K562 (cell line): ENCODE measurements at regions not wholly inside any gene's neighbourhood (a gene's known extent, or its start where the extent isn't known, plus 50 kb on each side); places are given as distances from the start of the nearest gene placed in this dataset.

Experiments
- ATAC-seq: fragments of 200-7000 bp; cut with Tn5 transposase; 3 replicates; pipeline ENCODE4 v1.9.1; 2020; ENCODE audit warnings: moderate library complexity
- BruUV-seq: library from RNA; stranded (reverse); fragments of 400-500 nt; replicated peaks from 2 replicates; lab custom pipeline; 2021; lab: Mats Ljungman, UMichigan
- CTCF ChIA-PET: fragments of 300-600 bp; formaldehyde crosslinking; extraction: SDS; loops from one replicate; lab custom pipeline; 2021; ENCODE audit warnings: low intra/inter-chr PET ratio; lab: Yijun Ruan, JAX
- POLR2A ChIA-PET: fragments of 300-600, 350-650 bp; sonication (Branson Sonifier 250); formaldehyde crosslinking; extraction: SDS; loops from one replicate; lab custom pipeline; 2021; ENCODE audit warnings: antibody characterized with exemption, inconsistent platforms; lab: Yijun Ruan, JAX
- DNase-seq, 4 experiments: peaks; one replicate each; pipeline versions ENCODE4 v3.0.0 to v3.0.0-alpha.2; 2011 to 2018; ENCODE audit warnings: low spot score in 3 of 4, mixed read lengths in 3 of 4; ENCODE audit errors: extremely low read depth in 1 of 4
- FAIRE-seq: peaks from 2 replicates; lab custom pipeline; 2011; peaks lifted over from hg19 to GRCh38; lab: Jason Lieb, UNC
- H2AFZ ChIP-seq: 2 replicates; pipeline ENCODE4 v1.6.0; 2011; ENCODE audit warnings: low read depth, low read length, control low read depth, inconsistent platforms
- H3K27ac ChIP-seq: fragments of 200-600 bp; 3 replicates; pipeline ENCODE4 v1.8.0; 2011; ENCODE audit warnings: low read depth, mild to moderate bottlenecking, control low read depth, inconsistent platforms, low read length, moderate library complexity, mixed read lengths; ENCODE audit errors: extremely low read depth
- H3K27me3 ChIP-seq, 2 experiments: fragments of 300-600 bp in 1 of 2; 2 replicates in 1 of 2; 3 replicates in 1 of 2; pipeline versions ENCODE4 v1.6.0 to v1.8.0; 2011; ENCODE audit warnings: inconsistent platforms in 2 of 2, low read length in 2 of 2, mild to moderate bottlenecking in 1 of 2, mixed read lengths in 1 of 2, moderate library complexity in 1 of 2; ENCODE audit not compliant: control insufficient read depth in 2 of 2, insufficient read depth in 2 of 2
- H3K36me3 ChIP-seq: fragments of 300-600 bp; 3 replicates; pipeline ENCODE4 v1.8.0; 2011; ENCODE audit warnings: mild to moderate bottlenecking, low read length, inconsistent platforms; ENCODE audit not compliant: control insufficient read depth, insufficient read depth
- H3K4me1 ChIP-seq, 2 experiments: fragments of 200-600 bp in 1 of 2; replicated peaks in 1 of 2; 2 replicates in 1 of 2; 3 replicates in 1 of 2; pipeline versions ENCODE4 v1.5.1 to v1.8.0; 2011; ENCODE audit warnings: inconsistent platforms in 2 of 2, low read length in 2 of 2, mild to moderate bottlenecking in 1 of 2, mixed read lengths in 1 of 2, moderate library complexity in 1 of 2; ENCODE audit not compliant: control insufficient read depth in 2 of 2, insufficient read depth in 2 of 2
- H3K4me2 ChIP-seq: 2 replicates; pipeline ENCODE4 v1.6.1; 2011; ENCODE audit warnings: low read length, control low read depth, inconsistent platforms, mixed read lengths; ENCODE audit not compliant: insufficient read depth
- H3K4me3 ChIP-seq: fragments of 200-600 bp; sonication (generic), shearing (Covaris generic); 2 replicates; pipeline ENCODE4 v1.5.1; 2016; ENCODE audit warnings: control low read depth, inconsistent platforms
- H3K79me2 ChIP-seq: fragments of 200-600 bp; 3 replicates; pipeline ENCODE4 v1.8.0; 2011; ENCODE audit warnings: low read length, inconsistent platforms; ENCODE audit not compliant: control insufficient read depth, insufficient read depth
- H3K9ac ChIP-seq, 2 experiments: 2 replicates each; pipeline versions ENCODE4 v1.6.0 to v1.6.1; 2011; ENCODE audit warnings: low read depth in 2 of 2, low read length in 2 of 2, control low read depth in 1 of 2, inconsistent platforms in 1 of 2, mild to moderate bottlenecking in 1 of 2, mixed read lengths in 1 of 2; ENCODE audit not compliant: insufficient read depth in 1 of 2
- H3K9me1 ChIP-seq: one replicate; pipeline ENCODE4 v1.6.0; 2011; ENCODE audit warnings: inconsistent platforms, mild to moderate bottlenecking, low read length, moderate library complexity; ENCODE audit not compliant: control insufficient read depth, insufficient read depth
- H3K9me3 ChIP-seq: replicated peaks from 2 replicates; pipeline ENCODE4 v1.5.1; 2011; ENCODE audit warnings: low read depth, low read length, inconsistent platforms; ENCODE audit not compliant: control insufficient read depth, insufficient read depth
- H4K20me1 ChIP-seq: replicated peaks from 2 replicates; pipeline ENCODE4 v1.6.1; 2011; ENCODE audit warnings: low read length, inconsistent platforms, mixed read lengths; ENCODE audit not compliant: control insufficient read depth, insufficient read depth
- HNRNPK ChIP-seq: fragments of 200-400 bp; formaldehyde crosslinking; IDR thresholded peaks from one replicate; pipeline ENCODE4 v1.6.1; 2018; ENCODE audit warnings: mild to moderate bottlenecking, low read depth, low read length; ENCODE audit not compliant: poor library complexity, severe bottlenecking
- HOMEZ ChIP-seq: fragments of 250-450 bp; sonication (Bioruptor Pico); IDR thresholded peaks from 2 replicates; pipeline ENCODE4 v1.4.0; 2020; ENCODE audit warnings: mild to moderate bottlenecking, moderate library complexity
- KLF16 ChIP-seq: IDR thresholded peaks from 2 replicates; pipeline ENCODE4 v1.6.1; 2016; ENCODE audit warnings: antibody characterized with exemption
- MYC ChIP-seq, 2 experiments: fragments of 250-450 bp in 1 of 2; sonication (Bioruptor Pico) in 1 of 2; IDR thresholded peaks; 2 replicates each; pipeline versions ENCODE4 v1.5.1 to v1.6.1; 2012 to 2021; ENCODE audit warnings: low read depth in 2 of 2, borderline replicate concordance in 1 of 2, improper control_type of control experiment in 1 of 2, low read length in 1 of 2, mild to moderate bottlenecking in 1 of 2, moderate library complexity in 1 of 2
- PCBP2 ChIP-seq: fragments of 200-400 bp; formaldehyde crosslinking; IDR thresholded peaks from 2 replicates; pipeline ENCODE4 v1.6.1; 2018; ENCODE audit warnings: low read length, low read depth, mild to moderate bottlenecking, moderate library complexity; ENCODE audit not compliant: poor library complexity, severe bottlenecking
- ZFP1 ChIP-seq: fragments of 450-650 bp; formaldehyde crosslinking; IDR thresholded peaks from 2 replicates; pipeline ENCODE4 v1.4.0; 2020; ENCODE audit warnings: mild to moderate bottlenecking, mixed read lengths
- WGBS: fragments of 100-300 bp; shearing (Covaris generic); methylation state at CpG from one replicate; pipeline ENCODE4 v1.1.6; 2016; ENCODE audit warnings: low coverage, mixed read lengths; ENCODE audit not compliant: insufficient coverage; ENCODE audit errors: missing lambda C conversion rate; 5-methylcytosine and 5-hydroxymethylcytosine counted together
- in situ Hi-C: fragments of 300-500 bp; cut with MboI; formaldehyde crosslinking; loops from 4 replicates; pipeline ENCODE4 v1.15.0; 2018; ENCODE audit warnings: inconsistent platforms, mixed read lengths
- intact Hi-C: fragments of 100-400 bp; cut with micrococcal nuclease; formaldehyde crosslinking; loops from 2 replicates; pipeline ENCODE4 v1.14.2; 2022
- TF ChIP-seq, protein P1 (sequence below): sonication (generic); IDR thresholded peaks from 2 replicates; pipeline ENCODE4 v1.6.1; 2016

- intact Hi-C loops: no loop called here
- Histone ChIP-seq H3K9me3 (no peaks in the 10 kb centered on the region), H2AFZ (no peak overlapping the region), H3K4me3 (no peak overlapping the region), H3K27me3 (no peaks in the 10 kb centered on the region)
- CTCF ChIA-PET: no interaction called here
- TF ChIP-seq KLF16: no peak
- TF ChIP-seq PCBP2: no peak
- no peak for TF ChIP-seq MYC (IDR thresholded peaks at IDR 0.05; ENCODE audit: low read depth, low read length)
- TF ChIP-seq MYC (CRISPR knock-in tag; IDR thresholded peaks at IDR 0.05; ENCODE audit: borderline replicate concordance, low read depth): no peak
- TF ChIP-seq ZFP1: no peak
- TF ChIP-seq HOMEZ: no peak
- TF ChIP-seq HNRNPK: no peak
- TF ChIP-seq, protein P1, sequence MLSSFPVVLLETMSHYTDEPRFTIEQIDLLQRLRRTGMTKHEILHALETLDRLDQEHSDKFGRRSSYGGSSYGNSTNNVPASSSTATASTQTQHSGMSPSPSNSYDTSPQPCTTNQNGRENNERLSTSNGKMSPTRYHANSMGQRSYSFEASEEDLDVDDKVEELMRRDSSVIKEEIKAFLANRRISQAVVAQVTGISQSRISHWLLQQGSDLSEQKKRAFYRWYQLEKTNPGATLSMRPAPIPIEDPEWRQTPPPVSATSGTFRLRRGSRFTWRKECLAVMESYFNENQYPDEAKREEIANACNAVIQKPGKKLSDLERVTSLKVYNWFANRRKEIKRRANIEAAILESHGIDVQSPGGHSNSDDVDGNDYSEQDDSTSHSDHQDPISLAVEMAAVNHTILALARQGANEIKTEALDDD: no peak
- TF ChIP-seq, all 486 proteins: peak for 0
- no peaks in the 10 kb centered on the region for H3K36me3 ChIP-seq
- DNase-seq: no peak
- no peaks in the 10 kb centered on the region for H3K79me2 ChIP-seq
- H3K9ac ChIP-seq: no peak overlapping the region
- H3K9me1 ChIP-seq: no peaks in the 10 kb centered on the region
- ATAC-seq: no peak
- H3K4me1 ChIP-seq: no peaks in the 10 kb centered on the region
- no peak for FAIRE-seq
- in situ Hi-C loops: no loop called here
- no peaks in the 10 kb centered on the region for H4K20me1 ChIP-seq
- H3K27ac ChIP-seq: no peak overlapping the region
- POLR2A ChIA-PET: interaction anchor here (0.6 kb wide), 1 partner anchor 56 kb away, joined by 4 read pairs; no protein-coding TSS in a partner anchor
- no peak overlapping the region for H3K4me2 ChIP-seq
- no TSS peak for BruUV-seq
- WGBS: 0% methylated on average over 3 of the region's 3 CpGs
These were observed 80.2 kb downstream of the GP2 start for GRCh38 chr16:20247076-20247475.
